ENCODE measurements at regions not wholly inside any gene's neighbourhood (a gene's known extent, or its start where the extent isn't known, plus 50 kb on each side); places are given as distances from the start of the nearest gene placed in this dataset.

- no peak for DNase-seq
- TF ChIP-seq EZH2 (IDR thresholded peaks at IDR 0.05; ENCODE audit: borderline replicate concordance, low read depth, low read length, severe bottlenecking) = no peak
- TF ChIP-seq, protein P1, sequence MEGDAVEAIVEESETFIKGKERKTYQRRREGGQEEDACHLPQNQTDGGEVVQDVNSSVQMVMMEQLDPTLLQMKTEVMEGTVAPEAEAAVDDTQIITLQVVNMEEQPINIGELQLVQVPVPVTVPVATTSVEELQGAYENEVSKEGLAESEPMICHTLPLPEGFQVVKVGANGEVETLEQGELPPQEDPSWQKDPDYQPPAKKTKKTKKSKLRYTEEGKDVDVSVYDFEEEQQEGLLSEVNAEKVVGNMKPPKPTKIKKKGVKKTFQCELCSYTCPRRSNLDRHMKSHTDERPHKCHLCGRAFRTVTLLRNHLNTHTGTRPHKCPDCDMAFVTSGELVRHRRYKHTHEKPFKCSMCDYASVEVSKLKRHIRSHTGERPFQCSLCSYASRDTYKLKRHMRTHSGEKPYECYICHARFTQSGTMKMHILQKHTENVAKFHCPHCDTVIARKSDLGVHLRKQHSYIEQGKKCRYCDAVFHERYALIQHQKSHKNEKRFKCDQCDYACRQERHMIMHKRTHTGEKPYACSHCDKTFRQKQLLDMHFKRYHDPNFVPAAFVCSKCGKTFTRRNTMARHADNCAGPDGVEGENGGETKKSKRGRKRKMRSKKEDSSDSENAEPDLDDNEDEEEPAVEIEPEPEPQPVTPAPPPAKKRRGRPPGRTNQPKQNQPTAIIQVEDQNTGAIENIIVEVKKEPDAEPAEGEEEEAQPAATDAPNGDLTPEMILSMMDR (IDR thresholded peaks at IDR 0.05; ENCODE audit: borderline replicate concordance, extremely low read depth, low read length, poor library complexity, severe bottlenecking) = no peak
- ATAC-seq (ENCODE audit: insufficient read depth, low read depth) = no peak
- Histone ChIP-seq H3K4me1 (ENCODE audit: insufficient read depth, low read length) (peaks cover 12% of the 10 kb centered on the region), H4K20me1 (ENCODE audit: insufficient read depth, low read length) (no peaks in the 10 kb centered on the region), H3K9ac (ENCODE audit: low read depth, low read length) (no peak overlapping the region), H3K4me3 (ENCODE audit: low read depth in 1 of 2, low read length in 2 of 2) (no peak overlapping the region), H3K27ac (ENCODE audit: low read length) (no peak overlapping the region), H2AFZ (ENCODE audit: low read depth, low read length) (no peak overlapping the region), H3K36me3 (ENCODE audit: insufficient read depth, low read length) (no peaks in the 10 kb centered on the region), H3K4me2 (ENCODE audit: insufficient read depth, low read length) (no peak overlapping the region), H3K79me2 (ENCODE audit: insufficient read depth, low read length) (no peaks in the 10 kb centered on the region), H3K27me3 (ENCODE audit: insufficient read depth, low read length, poor library complexity) (no peaks in the 10 kb centered on the region), H3K9me3 (ENCODE audit: insufficient read depth, low read length, severe bottlenecking) (no peaks in the 10 kb centered on the region)
These were observed 88.1 kb upstream of the IFNGR1 start for GRCh38 chr6:137307163-137307854.

DNA sequence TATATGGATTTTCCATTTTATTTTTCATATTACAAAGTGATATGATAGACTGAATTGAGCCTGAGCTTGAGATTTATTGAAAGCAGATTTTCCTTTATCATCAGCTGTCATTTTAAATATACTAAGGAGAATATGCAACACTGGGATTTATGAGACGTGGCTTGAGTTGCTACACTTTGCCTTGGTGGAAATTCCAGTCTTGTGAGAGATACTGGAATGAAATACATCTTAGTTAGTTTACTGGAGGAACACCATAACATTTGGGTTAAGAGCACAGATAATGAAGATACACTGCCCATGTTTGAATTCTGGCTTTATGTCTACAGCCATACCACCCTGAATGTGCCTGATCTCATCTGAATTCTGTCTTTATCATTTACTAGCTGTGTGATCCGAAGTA is 86.5 kb upstream of the IFNGR1 start:
- ATAC-seq (ENCODE audit: insufficient read depth, low read depth) = no peak
- Histone ChIP-seq H3K79me2 (ENCODE audit: insufficient read depth, low read length) (no peaks in the 10 kb centered on the region), H2AFZ (ENCODE audit: low read depth, low read length) (no peak overlapping the region), H3K4me3 (ENCODE audit: low read depth in 1 of 2, low read length in 2 of 2) (no peak overlapping the region), H3K27me3 (ENCODE audit: insufficient read depth, low read length, poor library complexity) (no peaks in the 10 kb centered on the region), H4K20me1 (ENCODE audit: insufficient read depth, low read length) (no peaks in the 10 kb centered on the region), H3K9ac (ENCODE audit: low read depth, low read length) (no peak overlapping the region), H3K9me3 (ENCODE audit: insufficient read depth, low read length, severe bottlenecking) (no peaks in the 10 kb centered on the region), H3K36me3 (ENCODE audit: insufficient read depth, low read length) (no peaks in the 10 kb centered on the region), H3K27ac (ENCODE audit: low read length) (no peak overlapping the region), H3K4me1 (ENCODE audit: insufficient read depth, low read length) (peaks cover 12% of the 10 kb centered on the region), H3K4me2 (ENCODE audit: insufficient read depth, low read length) (no peak overlapping the region)
- no peak for TF ChIP-seq EZH2 (IDR thresholded peaks at IDR 0.05; ENCODE audit: borderline replicate concordance, low read depth, low read length, severe bottlenecking)
- TF ChIP-seq, protein P1 (IDR thresholded peaks at IDR 0.05; ENCODE audit: borderline replicate concordance, extremely low read depth, low read length, poor library complexity, severe bottlenecking) = no peak
- DNase-seq = no peak

- no peak overlapping the region for H3K27ac ChIP-seq (ENCODE audit: low read length)
- peaks cover 4% of the 10 kb centered on the region for H3K4me1 ChIP-seq (ENCODE audit: insufficient read depth, low read length)
- no peaks in the 10 kb centered on the region for H3K36me3 ChIP-seq (ENCODE audit: insufficient read depth, low read length)
- H2AFZ ChIP-seq (ENCODE audit: low read depth, low read length) = no peak overlapping the region
- no peaks in the 10 kb centered on the region for H3K9me3 ChIP-seq (ENCODE audit: insufficient read depth, low read length, severe bottlenecking)
- no peak for TF ChIP-seq EZH2 (IDR thresholded peaks at IDR 0.05; ENCODE audit: borderline replicate concordance, low read depth, low read length, severe bottlenecking)
- TF ChIP-seq, protein P1 (IDR thresholded peaks at IDR 0.05; ENCODE audit: borderline replicate concordance, extremely low read depth, low read length, poor library complexity, severe bottlenecking) = no peak
- H4K20me1 ChIP-seq (ENCODE audit: insufficient read depth, low read length) = no peaks in the 10 kb centered on the region
- H3K27me3 ChIP-seq (ENCODE audit: insufficient read depth, low read length, poor library complexity) = no peaks in the 10 kb centered on the region
- H3K4me2 ChIP-seq (ENCODE audit: insufficient read depth, low read length) = no peak overlapping the region
- H3K79me2 ChIP-seq (ENCODE audit: insufficient read depth, low read length) = no peaks in the 10 kb centered on the region
- ATAC-seq (ENCODE audit: insufficient read depth, low read depth) = no peak
- H3K4me3 ChIP-seq (ENCODE audit: low read depth in 1 of 2, low read length in 2 of 2) = no peak overlapping the region
- DNase-seq = no peak
- no peak overlapping the region for H3K9ac ChIP-seq (ENCODE audit: low read depth, low read length)
These were observed 85.0 kb upstream of the IFNGR1 start for GRCh38 chr6:137304020-137304780.

Measured in DND-41 (cell line).